ENCODE measurements at regions not wholly inside any gene's neighbourhood (a gene's known extent, or its start where the extent isn't known, plus 50 kb on each side); places are given as distances from the start of the nearest gene placed in this dataset.

- TF ChIP-seq POLR2AphosphoS5 (IDR thresholded peaks at IDR 0.05) (no peak), CTCF (IDR thresholded peaks at IDR 0.05) (no peak), POLR2A (IDR thresholded peaks at IDR 0.05; ENCODE audit: low read depth) (no peak), EP300 (IDR thresholded peaks at IDR 0.05) (no peak)
Observed at GRCh38 chr9:119095072-119095471, 274.2 kb downstream of the BRINP1 start.

Measured in esophagus muscularis mucosa (tissue), 4 donors.